ENCODE measurements at regions not wholly inside any gene's neighbourhood (a gene's known extent, or its start where the extent isn't known, plus 50 kb on each side); places are given as distances from the start of the nearest gene placed in this dataset.

- TF ChIP-seq YY1 (IDR thresholded peaks at IDR 0.05; ENCODE audit: insufficient read depth, insufficient read length) (no peak), ZNF274 (IDR thresholded peaks at IDR 0.05; ENCODE audit: low read depth, low read length) (no peak), SUZ12 (IDR thresholded peaks at IDR 0.05; ENCODE audit: extremely low read depth, insufficient read depth, insufficient read length) (no peak)
Measured at GRCh38 chr9:38215465-38215864, 146.4 kb upstream of the SHB start.
